Fibroblast of lung (primary cell): ENCODE measurements at regions not wholly inside any gene's neighbourhood (a gene's known extent, or its start where the extent isn't known, plus 50 kb on each side); places are given as distances from the start of the nearest gene placed in this dataset.

Experiments used
- DNase-seq, 2 donors: peaks; one replicate each; pipeline versions ENCODE4 v3.0.0 to v3.0.0-alpha.2; 2010; ENCODE audit warnings: low read depth in 2 of 2
- H2AFZ ChIP-seq: 2 replicates; pipeline ENCODE4 v1.5.1; 2012; ENCODE audit warnings: low read length, control low read depth, inconsistent platforms
- H3K27ac ChIP-seq: 2 replicates; pipeline ENCODE4 v1.5.1; 2011; ENCODE audit warnings: low read length, control low read depth; ENCODE audit not compliant: insufficient read depth
- H3K27me3 ChIP-seq: 2 replicates; pipeline ENCODE4 v1.5.1; 2011; ENCODE audit warnings: mild to moderate bottlenecking, low read length; ENCODE audit not compliant: control insufficient read depth, insufficient read depth
- H3K36me3 ChIP-seq: 2 replicates; pipeline ENCODE4 v1.5.1; 2011; ENCODE audit warnings: low read length; ENCODE audit not compliant: control insufficient read depth, insufficient read depth
- H3K4me1 ChIP-seq: 2 replicates; pipeline ENCODE4 v1.5.1; 2011; ENCODE audit warnings: low read length; ENCODE audit not compliant: control insufficient read depth, insufficient read depth; ENCODE audit errors: extremely low read depth
- H3K4me2 ChIP-seq: 2 replicates; pipeline ENCODE4 v1.5.1; 2011; ENCODE audit warnings: low read length, control low read depth; ENCODE audit not compliant: insufficient read depth; ENCODE audit errors: extremely low read depth
- H3K4me3 ChIP-seq, 4 experiments: fragments of 200-600 bp in 1 of 4; sonication (generic) in 1 of 4; replicated peaks in 1 of 4; 2 replicates each; pipeline ENCODE4 v1.5.1; 2011 to 2016; ENCODE audit warnings: low read length in 4 of 4, low read depth in 3 of 4, mild to moderate bottlenecking in 3 of 4, control low read depth in 2 of 4, inconsistent platforms in 1 of 4, mixed read lengths in 1 of 4; ENCODE audit not compliant: insufficient read depth in 1 of 4; ENCODE audit errors: control extremely low read depth in 1 of 4
- H3K79me2 ChIP-seq: 2 replicates; pipeline ENCODE4 v1.5.1; 2012; ENCODE audit warnings: mild to moderate bottlenecking, low read length, inconsistent platforms; ENCODE audit not compliant: control insufficient read depth, insufficient read depth
- H3K9ac ChIP-seq: 2 replicates; pipeline ENCODE4 v1.5.1; 2011; ENCODE audit warnings: mild to moderate bottlenecking, low read length, control low read depth; ENCODE audit not compliant: insufficient read depth
- H3K9me3 ChIP-seq: 2 replicates; pipeline ENCODE4 v1.5.1; 2012; ENCODE audit warnings: low read depth, low read length; ENCODE audit not compliant: control insufficient read depth, insufficient read depth
- H4K20me1 ChIP-seq: 2 replicates; pipeline ENCODE4 v1.5.1; 2011; ENCODE audit warnings: low read length; ENCODE audit not compliant: control insufficient read depth, insufficient read depth; ENCODE audit errors: extremely low read depth
- CTCF ChIP-seq, 2 donors: IDR thresholded peaks in 1 of 2; conservative IDR thresholded peaks in 1 of 2; 1 replicate in 1 of 2; 2 replicates in 1 of 2; pipeline ENCODE4 v1.5.1; 2011 to 2012; ENCODE audit warnings: low read length in 2 of 2, control low read depth in 1 of 2, inconsistent platforms in 1 of 2, low read depth in 1 of 2, mild to moderate bottlenecking in 1 of 2
- EZH2 ChIP-seq: IDR thresholded peaks from 2 replicates; pipeline ENCODE4 v1.5.1; 2012; ENCODE audit warnings: low read length, control low read depth, mild to moderate bottlenecking; ENCODE audit errors: missing control alignments

- Histone ChIP-seq H3K4me2 (no peak overlapping the region), H2AFZ (no peak overlapping the region), H3K4me3 (no peak overlapping the region), H3K36me3 (no peaks in the 10 kb centered on the region), H3K9ac (no peak overlapping the region), H3K27ac (no peak overlapping the region), H3K9me3 (no peaks in the 10 kb centered on the region), H3K4me1 (no peaks in the 10 kb centered on the region), H3K79me2 (no peaks in the 10 kb centered on the region), H3K27me3 (peaks cover 3% of the 10 kb centered on the region), H4K20me1 (no peaks in the 10 kb centered on the region)
- DNase-seq: no peak
- TF ChIP-seq CTCF (conservative IDR thresholded peaks at IDR 0.05 in 1 of 2, IDR thresholded peaks at IDR 0.05 in 1 of 2; ENCODE audit: low read depth in 1 of 2, low read length in 2 of 2) (no peak), EZH2 (no peak)
These were observed 65.7 kb upstream of the SELENOP start for GRCh38 chr5:42877431-42877830.

- no peaks in the 10 kb centered on the region for H3K79me2 ChIP-seq
- no peak overlapping the region for H3K9ac ChIP-seq
- DNase-seq: no peak
- peak overlapping the region in 1 of 4 experiments; percentile 10 for H3K4me3 ChIP-seq
- no peaks in the 10 kb centered on the region for H3K4me1 ChIP-seq
- H2AFZ ChIP-seq: peak overlapping the region; percentile 38
- TF ChIP-seq CTCF (conservative IDR thresholded peaks at IDR 0.05 in 1 of 2, IDR thresholded peaks at IDR 0.05 in 1 of 2; ENCODE audit: low read depth in 1 of 2, low read length in 2 of 2) (no peak), EZH2 (no peak)
- peaks cover 3% of the 10 kb centered on the region for H3K27me3 ChIP-seq
- no peaks in the 10 kb centered on the region for H3K9me3 ChIP-seq
- H4K20me1 ChIP-seq: no peaks in the 10 kb centered on the region
- H3K27ac ChIP-seq: no peak overlapping the region
- peak overlapping the region; percentile 59 for H3K4me2 ChIP-seq
- no peaks in the 10 kb centered on the region for H3K36me3 ChIP-seq
These were observed 64.7 kb upstream of the SELENOP start for GRCh38 chr5:42876375-42876844.

GRCh38 chr5:42875785-42876374 is 64.2 kb upstream of the SELENOP start:
- DNase-seq: no peak
- Histone ChIP-seq H3K36me3 (no peaks in the 10 kb centered on the region), H3K9me3 (no peaks in the 10 kb centered on the region), H3K4me3 (no peak overlapping the region), H3K79me2 (no peaks in the 10 kb centered on the region), H4K20me1 (no peaks in the 10 kb centered on the region), H3K4me1 (no peaks in the 10 kb centered on the region), H3K27ac (no peak overlapping the region), H3K27me3 (peaks cover 3% of the 10 kb centered on the region), H3K4me2 (no peak overlapping the region), H3K9ac (no peak overlapping the region), H2AFZ (no peak overlapping the region)
- no peak for TF ChIP-seq EZH2
- TF ChIP-seq CTCF (conservative IDR thresholded peaks at IDR 0.05 in 1 of 2, IDR thresholded peaks at IDR 0.05 in 1 of 2; ENCODE audit: low read depth in 1 of 2, low read length in 2 of 2): no peak
